Vagina (tissue), 2 donors: ENCODE measurements at regions not wholly inside any gene's neighbourhood (a gene's known extent, or its start where the extent isn't known, plus 50 kb on each side); places are given as distances from the start of the nearest gene placed in this dataset.

Experiments
- DNase-seq, 2 donors: peaks; one replicate each; pipeline ENCODE4 v3.0.0-alpha.2; 2017; ENCODE audit errors: extremely low spot score in 2 of 2
- H3K27ac ChIP-seq: fragments of 200-600 bp; sonication (generic); one replicate; pipeline ENCODE4 v1.5.1; 2019
- H3K27me3 ChIP-seq: fragments of 200-600 bp; sonication (generic); one replicate; pipeline ENCODE4 v1.5.1; 2019
- H3K36me3 ChIP-seq, 2 donors: fragments of 200-600 bp; sonication (generic); one replicate each; pipeline ENCODE4 v1.5.1; 2017 to 2019
- H3K4me1 ChIP-seq: fragments of 200-600 bp; sonication (generic); one replicate; pipeline ENCODE4 v1.5.1; 2019
- H3K4me3 ChIP-seq, 2 donors: fragments of 200-600 bp; sonication (generic); 1 replicate in 1 of 2; 2 replicates in 1 of 2; pipeline ENCODE4 v1.5.1; 2016 to 2019
- H3K9me3 ChIP-seq: fragments of 200-600 bp; sonication (generic); one replicate; pipeline ENCODE4 v1.5.1; 2019
- CTCF ChIP-seq, 3 experiments: fragments of 450-650 bp in 2 of 3; fragments of 200-600 bp in 1 of 3; sonication (generic) in 1 of 3; IDR thresholded peaks; one replicate each; pipeline ENCODE4 v1.5.1; 2017 to 2019; ENCODE audit warnings: antibody characterized with exemption in 3 of 3, mild to moderate bottlenecking in 2 of 3, moderate library complexity in 2 of 3
- POLR2A ChIP-seq, 2 donors: fragments of 450-650 bp; IDR thresholded peaks; one replicate each; pipeline ENCODE4 v1.6.1; 2017; ENCODE audit warnings: antibody characterized with exemption in 2 of 2, mild to moderate bottlenecking in 2 of 2, moderate library complexity in 2 of 2
- POLR2AphosphoS5 ChIP-seq, 2 donors: sonication (generic); formaldehyde crosslinking; IDR thresholded peaks; one replicate each; pipeline ENCODE4 v1.9.0; 2017; ENCODE audit warnings: antibody characterized with exemption in 2 of 2, mild to moderate bottlenecking in 2 of 2, low read depth in 1 of 2; ENCODE audit not compliant: insufficient read depth in 1 of 2
- intact Hi-C: fragments of 100-400 bp; cut with DNase I; formaldehyde crosslinking; loops from one replicate; pipeline ENCODE4 v1.15.1; 2023

- no peak for TF ChIP-seq CTCF (IDR thresholded peaks at IDR 0.05)
- TF ChIP-seq POLR2AphosphoS5 (IDR thresholded peaks at IDR 0.05; ENCODE audit: insufficient read depth in 1 of 2, low read depth in 1 of 2): no peak
- no peak for TF ChIP-seq POLR2A (IDR thresholded peaks at IDR 0.05)
Measured at GRCh38 chr1:193666485-193667083, 480.2 kb upstream of the B3GALT2 start.

GRCh38 chr1:193663965-193664364 is 477.6 kb upstream of the B3GALT2 start:
- Histone ChIP-seq H3K27me3 (no peaks in the 10 kb centered on the region), H3K9me3 (no peaks in the 10 kb centered on the region), H3K27ac (no peak overlapping the region), H3K4me1 (no peaks in the 10 kb centered on the region), H3K4me3 (no peak overlapping the region), H3K36me3 (no peaks in the 10 kb centered on the region)
- intact Hi-C loops: no loop called here
- no peak for DNase-seq
- TF ChIP-seq POLR2A (IDR thresholded peaks at IDR 0.05) (no peak), CTCF (IDR thresholded peaks at IDR 0.05) (no peak), POLR2AphosphoS5 (IDR thresholded peaks at IDR 0.05; ENCODE audit: insufficient read depth in 1 of 2, low read depth in 1 of 2) (no peak)

More at GRCh38 chr1:193666485-193667083, 480.2 kb upstream of the B3GALT2 start:
- Histone ChIP-seq H3K9me3 (no peaks in the 10 kb centered on the region), H3K27me3 (no peaks in the 10 kb centered on the region), H3K4me1 (no peaks in the 10 kb centered on the region), H3K27ac (no peak overlapping the region), H3K4me3 (no peak overlapping the region), H3K36me3 (no peaks in the 10 kb centered on the region)
- intact Hi-C loops: no loop called here
- DNase-seq: no peak

GRCh38 chr1:193662030-193662429 is 475.6 kb upstream of the B3GALT2 start:
- no peaks in the 10 kb centered on the region for H3K4me1 ChIP-seq
- intact Hi-C loops: no loop called here
- no peak overlapping the region for H3K27ac ChIP-seq
- TF ChIP-seq POLR2AphosphoS5 (IDR thresholded peaks at IDR 0.05; ENCODE audit: insufficient read depth in 1 of 2, low read depth in 1 of 2): no peak
- no peak for TF ChIP-seq POLR2A (IDR thresholded peaks at IDR 0.05)
- no peak for TF ChIP-seq CTCF (IDR thresholded peaks at IDR 0.05)
- H3K4me3 ChIP-seq: no peak overlapping the region
- no peaks in the 10 kb centered on the region for H3K9me3 ChIP-seq
- DNase-seq: no peak
- H3K27me3 ChIP-seq: no peaks in the 10 kb centered on the region
- no peaks in the 10 kb centered on the region for H3K36me3 ChIP-seq

- DNase-seq: no peak
- no peak for TF ChIP-seq POLR2AphosphoS5 (IDR thresholded peaks at IDR 0.05; ENCODE audit: insufficient read depth in 1 of 2, low read depth in 1 of 2)
- Histone ChIP-seq H3K4me3 (no peak overlapping the region), H3K27me3 (no peaks in the 10 kb centered on the region), H3K36me3 (no peaks in the 10 kb centered on the region), H3K27ac (no peak overlapping the region), H3K4me1 (no peaks in the 10 kb centered on the region), H3K9me3 (no peaks in the 10 kb centered on the region)
- intact Hi-C loops: no loop called here
Measured at GRCh38 chr1:193661385-193661784, 475.0 kb upstream of the B3GALT2 start.

GRCh38 chr1:193660428-193660827 is 474.0 kb upstream of the B3GALT2 start:
- no peaks in the 10 kb centered on the region for H3K9me3 ChIP-seq
- intact Hi-C loops: no loop called here
- TF ChIP-seq CTCF (IDR thresholded peaks at IDR 0.05) (no peak), POLR2A (IDR thresholded peaks at IDR 0.05) (no peak), POLR2AphosphoS5 (IDR thresholded peaks at IDR 0.05; ENCODE audit: insufficient read depth in 1 of 2, low read depth in 1 of 2) (no peak)
- no peaks in the 10 kb centered on the region for H3K36me3 ChIP-seq
- no peaks in the 10 kb centered on the region for H3K4me1 ChIP-seq
- no peak for DNase-seq
- no peaks in the 10 kb centered on the region for H3K27me3 ChIP-seq
- no peak overlapping the region for H3K4me3 ChIP-seq
- no peak overlapping the region for H3K27ac ChIP-seq
